Naive thymus-derived CD8-positive, alpha-beta T cell (primary cell): ENCODE measurements at regions not wholly inside any gene's neighbourhood (a gene's known extent, or its start where the extent isn't known, plus 50 kb on each side); places are given as distances from the start of the nearest gene placed in this dataset.
A peak's percentile ranks its signal among the peaks of the same experiment; 100 is the strongest.

Experiments
- ATAC-seq, 2 donors: fragments of 150-1000 bp; cut with Tn5 transposase in 1 of 2; sonication (Bioruptor Pico), chemical (Tn5 transposase) in 1 of 2; 1 replicate in 1 of 2; 2 replicates in 1 of 2; pipeline ENCODE4 v1.10.0; 2021; ENCODE audit warnings: mild to moderate bottlenecking in 2 of 2, moderate library complexity in 2 of 2
- POLR2A ChIA-PET: fragments of 350-600 bp; sonication (Branson Sonifier 250); formaldehyde crosslinking; loops from one replicate; lab custom pipeline; 2021; ENCODE audit warnings: antibody characterized with exemption; lab: Charles Lee
- DNase-seq, 10 donors: peaks; one replicate each; pipeline versions ENCODE4 v3.0.0 to v3.0.0-alpha.2; 2020 to 2022
- H3K27ac Mint-ChIP-seq, 10 donors: one replicate each; pipeline ENCODE4 v1.8.0; 2020 to 2022; ENCODE audit warnings: mild to moderate bottlenecking in 10 of 10, mixed read lengths in 10 of 10, moderate library complexity in 4 of 10, inconsistent platforms in 1 of 10
- H3K27me3 Mint-ChIP-seq, 5 donors: one replicate each; pipeline ENCODE4 v1.8.0; 2021 to 2022; ENCODE audit warnings: mixed read lengths in 5 of 5
- H3K36me3 Mint-ChIP-seq, 3 donors: one replicate each; pipeline ENCODE4 v1.8.0; 2020 to 2022; ENCODE audit warnings: mixed read lengths in 3 of 3, mild to moderate bottlenecking in 2 of 3, inconsistent platforms in 1 of 3
- H3K4me1 Mint-ChIP-seq, 4 donors: one replicate each; pipeline ENCODE4 v1.8.0; 2021 to 2022; ENCODE audit warnings: mixed read lengths in 4 of 4
- H3K4me3 Mint-ChIP-seq, 10 donors: one replicate each; pipeline ENCODE4 v1.8.0; 2020 to 2022; ENCODE audit warnings: mild to moderate bottlenecking in 10 of 10, mixed read lengths in 10 of 10, moderate library complexity in 6 of 10, inconsistent platforms in 1 of 10
- H3K9me3 Mint-ChIP-seq, 9 donors: one replicate each; pipeline ENCODE4 v1.8.0; 2020 to 2022; ENCODE audit warnings: mixed read lengths in 9 of 9, mild to moderate bottlenecking in 3 of 9, inconsistent platforms in 1 of 9, moderate library complexity in 1 of 9

GRCh38 chr10:28160866-28161405 lies 141.9 kb downstream of the MPP7 start:
- ATAC-seq (no peak), DNase-seq (no peak)
- no peak overlapping the region for H3K4me3 Mint-ChIP-seq
- H3K27ac Mint-ChIP-seq: no peak overlapping the region
- peaks cover 0 to 12% (median 4%) of the 10 kb centered on the region in 9 donors for H3K9me3 Mint-ChIP-seq
- POLR2A ChIA-PET: interaction anchor here (0.6 to 0.8 kb wide), 2 partner anchors 11 to 1017 kb away, joined by 3 to 5 read pairs; no protein-coding TSS in a partner anchor
- H3K27me3 Mint-ChIP-seq: no peaks in the 10 kb centered on the region
- peaks cover 14 to 38% (median 26%) of the 10 kb centered on the region in 3 donors for H3K36me3 Mint-ChIP-seq
- peaks cover 7 to 53% (median 32%) of the 10 kb centered on the region in 4 donors for H3K4me1 Mint-ChIP-seq

GRCh38 chr10:28157379-28157778 lies 145.5 kb downstream of the MPP7 start:
- POLR2A ChIA-PET: no interaction called here
- Mint-ChIP-seq H3K4me1 (peaks cover 9 to 38% (median 27%) of the 10 kb centered on the region in 4 donors), H3K27me3 (no peaks in the 10 kb centered on the region), H3K36me3 (peaks cover 0 to 28% (median 14%) of the 10 kb centered on the region in 3 donors), H3K9me3 (peaks cover 0 to 4% (median under 1%) of the 10 kb centered on the region in 9 donors), H3K27ac (peak overlapping the region in 1 of 10 donors; percentile 5), H3K4me3 (no peak overlapping the region)
- ATAC-seq (no peak), DNase-seq (no peak)

GRCh38 chr10:28155726-28156125 lies 147.1 kb downstream of the MPP7 start:
- H3K27me3 Mint-ChIP-seq: no peaks in the 10 kb centered on the region
- H3K27ac Mint-ChIP-seq: peak overlapping the region in 1 of 10 donors; percentile 7
- peaks cover 9 to 43% (median 28%) of the 10 kb centered on the region in 4 donors for H3K4me1 Mint-ChIP-seq
- H3K9me3 Mint-ChIP-seq: peaks cover 0 to 4% (median 0%) of the 10 kb centered on the region in 9 donors
- H3K36me3 Mint-ChIP-seq: peaks cover 0 to 27% (median 17%) of the 10 kb centered on the region in 3 donors
- H3K4me3 Mint-ChIP-seq: no peak overlapping the region
- DNase-seq (no peak), ATAC-seq (no peak)
- POLR2A ChIA-PET: no interaction called here

- Mint-ChIP-seq H3K36me3 (peaks cover 5 to 38% (median 34%) of the 10 kb centered on the region in 3 donors), H3K4me3 (no peak overlapping the region)
- POLR2A ChIA-PET: no interaction called here
Observed at GRCh38 chr10:28151636-28152035, 151.2 kb downstream of the MPP7 start.

GRCh38 chr10:28149746-28150145 lies 150.9 kb upstream of the ODAD2 start:
- H3K4me1 Mint-ChIP-seq: peaks cover 0 to 12% (median 5%) of the 10 kb centered on the region in 4 donors
- peaks cover 5 to 48% (median 34%) of the 10 kb centered on the region in 3 donors for H3K36me3 Mint-ChIP-seq
- H3K27me3 Mint-ChIP-seq: no peaks in the 10 kb centered on the region
- POLR2A ChIA-PET: no interaction called here
- no peaks in the 10 kb centered on the region for H3K9me3 Mint-ChIP-seq
- no peak overlapping the region for H3K4me3 Mint-ChIP-seq
- DNase-seq: no peak
- no peak for ATAC-seq
- H3K27ac Mint-ChIP-seq: no peak overlapping the region

More at GRCh38 chr10:28151636-28152035, 151.2 kb downstream of the MPP7 start:
- ATAC-seq (no peak), DNase-seq (no peak)
- no peaks in the 10 kb centered on the region for H3K9me3 Mint-ChIP-seq
- no peaks in the 10 kb centered on the region for H3K27me3 Mint-ChIP-seq
- H3K27ac Mint-ChIP-seq: no peak overlapping the region
- H3K4me1 Mint-ChIP-seq: peaks cover 4 to 22% (median 11%) of the 10 kb centered on the region in 4 donors

- peaks cover 0 to 8% (median 4%) of the 10 kb centered on the region in 4 donors for H3K4me1 Mint-ChIP-seq
- DNase-seq (no peak), ATAC-seq (no peak)
- H3K4me3 Mint-ChIP-seq: no peak overlapping the region
- POLR2A ChIA-PET: no interaction called here
- no peak overlapping the region for H3K27ac Mint-ChIP-seq
- no peaks in the 10 kb centered on the region for H3K27me3 Mint-ChIP-seq
- H3K9me3 Mint-ChIP-seq: no peaks in the 10 kb centered on the region
- H3K36me3 Mint-ChIP-seq: peaks cover 5 to 58% (median 41%) of the 10 kb centered on the region in 3 donors
Observed at GRCh38 chr10:28147706-28148105, 148.8 kb upstream of the ODAD2 start.

- Mint-ChIP-seq H3K4me3 (peak overlapping the region in 1 of 10 donors; percentile 17), H3K4me1 (peaks cover 0 to 2% (median 1%) of the 10 kb centered on the region in 4 donors), H3K27ac (no peak overlapping the region), H3K9me3 (peaks cover 8 to 49% (median 27%) of the 10 kb centered on the region in 9 donors), H3K27me3 (no peaks in the 10 kb centered on the region), H3K36me3 (peaks cover 34 to 71% (median 56%) of the 10 kb centered on the region in 3 donors)
- DNase-seq (no peak), ATAC-seq (no peak)
- POLR2A ChIA-PET: interaction anchor here (0.6 kb wide), 1 partner anchor 54 kb away, joined by 3 read pairs; no protein-coding TSS in a partner anchor
Observed at GRCh38 chr10:28139138-28139537, 140.3 kb upstream of the ODAD2 start.

- POLR2A ChIA-PET: no interaction called here
- Mint-ChIP-seq H3K4me3 (no peak overlapping the region), H3K4me1 (peaks cover 0 to 2% (median under 1%) of the 10 kb centered on the region in 4 donors), H3K36me3 (peaks cover 35 to 70% (median 54%) of the 10 kb centered on the region in 3 donors), H3K27me3 (no peaks in the 10 kb centered on the region), H3K9me3 (peaks cover 10 to 49% (median 27%) of the 10 kb centered on the region in 9 donors), H3K27ac (no peak overlapping the region)
- DNase-seq (no peak), ATAC-seq (no peak)
Observed at GRCh38 chr10:28137907-28138880, 139.3 kb upstream of the ODAD2 start.

- POLR2A ChIA-PET: no interaction called here
- Mint-ChIP-seq H3K4me3 (no peak overlapping the region), H3K9me3 (peaks cover 10 to 49% (median 27%) of the 10 kb centered on the region in 9 donors), H3K27me3 (no peaks in the 10 kb centered on the region), H3K27ac (no peak overlapping the region), H3K4me1 (peaks cover 0 to 5% (median 0%) of the 10 kb centered on the region in 4 donors), H3K36me3 (peaks cover 39 to 70% (median 63%) of the 10 kb centered on the region in 3 donors)
- ATAC-seq (no peak), DNase-seq (no peak)
Observed at GRCh38 chr10:28135258-28135657, 136.4 kb upstream of the ODAD2 start.

GRCh38 chr10:28130267-28130666 lies 131.4 kb upstream of the ODAD2 start:
- ATAC-seq (no peak), DNase-seq (no peak)
- Mint-ChIP-seq H3K27ac (no peak overlapping the region), H3K36me3 (peaks cover 32 to 69% (median 55%) of the 10 kb centered on the region in 3 donors), H3K4me3 (no peak overlapping the region), H3K4me1 (peaks cover 6 to 16% (median 11%) of the 10 kb centered on the region in 4 donors), H3K27me3 (no peaks in the 10 kb centered on the region), H3K9me3 (peaks cover 0 to 20% (median 6%) of the 10 kb centered on the region in 9 donors)
- POLR2A ChIA-PET: no interaction called here

- peaks cover 0 to 10% (median 0%) of the 10 kb centered on the region in 9 donors for H3K9me3 Mint-ChIP-seq
- DNase-seq: no peak
- ATAC-seq: no peak
- H3K27me3 Mint-ChIP-seq: no peaks in the 10 kb centered on the region
- POLR2A ChIA-PET: no interaction called here
- H3K27ac Mint-ChIP-seq: peak overlapping the region in 2 of 10 donors; percentile 3 to 22
- H3K4me1 Mint-ChIP-seq: peaks cover 8 to 16% (median 13%) of the 10 kb centered on the region in 4 donors
- peaks cover 29 to 78% (median 57%) of the 10 kb centered on the region in 3 donors for H3K36me3 Mint-ChIP-seq
- H3K4me3 Mint-ChIP-seq: peak overlapping the region in 2 of 10 donors; percentile 26 to 34
Observed at GRCh38 chr10:28127881-28128280, 129.0 kb upstream of the ODAD2 start.

- no peak for ATAC-seq
- Mint-ChIP-seq H3K27ac (no peak overlapping the region), H3K36me3 (peaks cover 29 to 85% (median 52%) of the 10 kb centered on the region in 3 donors), H3K4me1 (peaks cover 8 to 16% (median 12%) of the 10 kb centered on the region in 4 donors), H3K9me3 (peaks cover 0 to 10% (median 0%) of the 10 kb centered on the region in 9 donors), H3K4me3 (no peak overlapping the region), H3K27me3 (no peaks in the 10 kb centered on the region)
- POLR2A ChIA-PET: no interaction called here
- no peak for DNase-seq
Observed at GRCh38 chr10:28125701-28126100, 126.8 kb upstream of the ODAD2 start.
